ENCODE measurements at regions not wholly inside any gene's neighbourhood (a gene's known extent, or its start where the extent isn't known, plus 50 kb on each side); places are given as distances from the start of the nearest gene placed in this dataset.

GRCh38 chr13:71327266-71327665 is 539.7 kb downstream of the DACH1 start:
- no peak for TF ChIP-seq CTCF (IDR thresholded peaks at IDR 0.05; ENCODE audit: insufficient read depth, low read depth, low read length)
- TF ChIP-seq EZH2 (IDR thresholded peaks at IDR 0.05; ENCODE audit: insufficient read depth, low read length), result no peak

Data from astrocyte (in vitro differentiated cells and primary cell).